HEK293 (cell line): ENCODE measurements at regions not wholly inside any gene's neighbourhood (a gene's known extent, or its start where the extent isn't known, plus 50 kb on each side); places are given as distances from the start of the nearest gene placed in this dataset.

ENCODE experiments used
- CTCF ChIP-seq: fragments of 450-650 bp; formaldehyde crosslinking; IDR thresholded peaks from 2 replicates; pipeline ENCODE4 v1.5.1; 2016; ENCODE audit warnings: missing biosample characterization, missing genetic modification characterization
- PRDM4 ChIP-seq: fragments of 450-650 bp; formaldehyde crosslinking; IDR thresholded peaks from 2 replicates; pipeline ENCODE4 v1.5.1; 2017; ENCODE audit warnings: missing biosample characterization, missing genetic modification characterization
- ZNF843 ChIP-seq: fragments of 450-650 bp; formaldehyde crosslinking; IDR thresholded peaks from 2 replicates; pipeline ENCODE4 v1.5.1; 2016; ENCODE audit warnings: missing biosample characterization, missing genetic modification characterization
- TF ChIP-seq, protein P1 (sequence below): fragments of 450-650 bp; formaldehyde crosslinking; IDR thresholded peaks from 2 replicates; pipeline ENCODE4 v1.5.1; 2016; ENCODE audit warnings: missing biosample characterization, missing genetic modification characterization, low read depth

DNA sequence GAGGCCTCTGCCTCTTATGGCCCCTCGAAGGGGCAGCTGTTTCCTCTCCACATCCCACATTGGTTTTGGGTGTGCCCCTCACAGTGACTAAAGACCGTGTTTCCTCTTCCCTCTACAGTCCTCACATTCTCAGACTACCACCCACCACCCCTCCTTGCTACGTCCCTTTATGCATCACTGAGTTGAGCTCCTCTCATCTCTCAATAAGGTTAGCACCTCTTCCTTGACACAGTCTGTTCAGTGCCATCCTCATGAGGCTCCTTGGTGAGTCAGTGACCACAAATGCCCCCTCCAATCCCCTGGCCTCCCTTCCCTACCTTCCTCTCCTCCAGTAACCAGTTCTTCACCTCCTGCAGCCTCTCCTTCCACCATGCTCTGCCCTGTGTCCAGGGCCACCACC, 239.1 kb upstream of the MYO3A start:
- TF ChIP-seq CTCF (tag by site-specific recombination): no peak
- TF ChIP-seq ZNF843: no peak
- TF ChIP-seq PRDM4: no peak
- TF ChIP-seq, protein P1, sequence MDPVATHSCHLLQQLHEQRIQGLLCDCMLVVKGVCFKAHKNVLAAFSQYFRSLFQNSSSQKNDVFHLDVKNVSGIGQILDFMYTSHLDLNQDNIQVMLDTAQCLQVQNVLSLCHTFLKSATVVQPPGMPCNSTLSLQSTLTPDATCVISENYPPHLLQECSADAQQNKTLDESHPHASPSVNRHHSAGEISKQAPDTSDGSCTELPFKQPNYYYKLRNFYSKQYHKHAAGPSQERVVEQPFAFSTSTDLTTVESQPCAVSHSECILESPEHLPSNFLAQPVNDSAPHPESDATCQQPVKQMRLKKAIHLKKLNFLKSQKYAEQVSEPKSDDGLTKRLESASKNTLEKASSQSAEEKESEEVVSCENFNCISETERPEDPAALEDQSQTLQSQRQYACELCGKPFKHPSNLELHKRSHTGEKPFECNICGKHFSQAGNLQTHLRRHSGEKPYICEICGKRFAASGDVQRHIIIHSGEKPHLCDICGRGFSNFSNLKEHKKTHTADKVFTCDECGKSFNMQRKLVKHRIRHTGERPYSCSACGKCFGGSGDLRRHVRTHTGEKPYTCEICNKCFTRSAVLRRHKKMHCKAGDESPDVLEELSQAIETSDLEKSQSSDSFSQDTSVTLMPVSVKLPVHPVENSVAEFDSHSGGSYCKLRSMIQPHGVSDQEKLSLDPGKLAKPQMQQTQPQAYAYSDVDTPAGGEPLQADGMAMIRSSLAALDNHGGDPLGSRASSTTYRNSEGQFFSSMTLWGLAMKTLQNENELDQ (tag by site-specific recombination): no peak
